Ishikawa (cell line): ENCODE measurements at regions not wholly inside any gene's neighbourhood (a gene's known extent, or its start where the extent isn't known, plus 50 kb on each side); places are given as distances from the start of the nearest gene placed in this dataset.

Experiments
- CEBPB ChIP-seq: IDR thresholded peaks from 2 replicates; pipeline ENCODE4 v1.6.1; 2012
- CREB1 ChIP-seq: IDR thresholded peaks from 2 replicates; pipeline ENCODE4 v1.6.1; 2012; ENCODE audit warnings: low read depth
- EGR1 ChIP-seq: IDR thresholded peaks from 2 replicates; pipeline ENCODE4 v1.6.1; 2012
- EP300 ChIP-seq: IDR thresholded peaks from 2 replicates; pipeline ENCODE4 v1.6.1; 2012; ENCODE audit warnings: borderline replicate concordance
- FOXM1 ChIP-seq: IDR thresholded peaks from 2 replicates; pipeline ENCODE4 v1.6.1; 2012; ENCODE audit warnings: low read depth, borderline replicate concordance
- MAX ChIP-seq: IDR thresholded peaks from 2 replicates; pipeline ENCODE4 v1.6.1; 2012
- NFIC ChIP-seq: IDR thresholded peaks from 2 replicates; pipeline ENCODE4 v1.6.1; 2012
- RAD21 ChIP-seq: IDR thresholded peaks from 2 replicates; pipeline ENCODE4 v1.6.1; 2012; ENCODE audit warnings: low read depth
- TAF1 ChIP-seq: IDR thresholded peaks from 2 replicates; pipeline ENCODE4 v1.6.1; 2012; ENCODE audit warnings: low read depth, mild to moderate bottlenecking
- TCF12 ChIP-seq: IDR thresholded peaks from 2 replicates; pipeline ENCODE4 v1.6.1; 2012; ENCODE audit warnings: low read depth
- TEAD4 ChIP-seq: IDR thresholded peaks from 2 replicates; pipeline ENCODE4 v1.6.1; 2012
- YY1 ChIP-seq: IDR thresholded peaks from 2 replicates; pipeline ENCODE4 v1.6.1; 2012; ENCODE audit warnings: low read depth
- ZBTB7A ChIP-seq: IDR thresholded peaks from 2 replicates; pipeline ENCODE4 v1.6.1; 2012; ENCODE audit warnings: low read depth
- TF ChIP-seq, protein P1 (sequence below): IDR thresholded peaks from 2 replicates; pipeline ENCODE4 v1.6.1; 2012
- TF ChIP-seq, protein P2 (sequence below): IDR thresholded peaks from 2 replicates; pipeline ENCODE4 v1.6.1; 2012; ENCODE audit warnings: low read depth, mild to moderate bottlenecking

GRCh38 chr21:38088916-38089762, 167.7 kb upstream of the KCNJ15 start:
- TF ChIP-seq CREB1 (no peak), TAF1 (no peak), RAD21 (no peak), EP300 (no peak), TCF12 (no peak), MAX (no peak), FOXM1 (no peak), TEAD4 (no peak), YY1 (no peak), NFIC (no peak), ZBTB7A (no peak), EGR1 (no peak), CEBPB (no peak)
- TF ChIP-seq, protein P1, sequence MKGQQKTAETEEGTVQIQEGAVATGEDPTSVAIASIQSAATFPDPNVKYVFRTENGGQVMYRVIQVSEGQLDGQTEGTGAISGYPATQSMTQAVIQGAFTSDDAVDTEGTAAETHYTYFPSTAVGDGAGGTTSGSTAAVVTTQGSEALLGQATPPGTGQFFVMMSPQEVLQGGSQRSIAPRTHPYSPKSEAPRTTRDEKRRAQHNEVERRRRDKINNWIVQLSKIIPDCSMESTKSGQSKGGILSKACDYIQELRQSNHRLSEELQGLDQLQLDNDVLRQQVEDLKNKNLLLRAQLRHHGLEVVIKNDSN, result no peak
- TF ChIP-seq, protein P2, sequence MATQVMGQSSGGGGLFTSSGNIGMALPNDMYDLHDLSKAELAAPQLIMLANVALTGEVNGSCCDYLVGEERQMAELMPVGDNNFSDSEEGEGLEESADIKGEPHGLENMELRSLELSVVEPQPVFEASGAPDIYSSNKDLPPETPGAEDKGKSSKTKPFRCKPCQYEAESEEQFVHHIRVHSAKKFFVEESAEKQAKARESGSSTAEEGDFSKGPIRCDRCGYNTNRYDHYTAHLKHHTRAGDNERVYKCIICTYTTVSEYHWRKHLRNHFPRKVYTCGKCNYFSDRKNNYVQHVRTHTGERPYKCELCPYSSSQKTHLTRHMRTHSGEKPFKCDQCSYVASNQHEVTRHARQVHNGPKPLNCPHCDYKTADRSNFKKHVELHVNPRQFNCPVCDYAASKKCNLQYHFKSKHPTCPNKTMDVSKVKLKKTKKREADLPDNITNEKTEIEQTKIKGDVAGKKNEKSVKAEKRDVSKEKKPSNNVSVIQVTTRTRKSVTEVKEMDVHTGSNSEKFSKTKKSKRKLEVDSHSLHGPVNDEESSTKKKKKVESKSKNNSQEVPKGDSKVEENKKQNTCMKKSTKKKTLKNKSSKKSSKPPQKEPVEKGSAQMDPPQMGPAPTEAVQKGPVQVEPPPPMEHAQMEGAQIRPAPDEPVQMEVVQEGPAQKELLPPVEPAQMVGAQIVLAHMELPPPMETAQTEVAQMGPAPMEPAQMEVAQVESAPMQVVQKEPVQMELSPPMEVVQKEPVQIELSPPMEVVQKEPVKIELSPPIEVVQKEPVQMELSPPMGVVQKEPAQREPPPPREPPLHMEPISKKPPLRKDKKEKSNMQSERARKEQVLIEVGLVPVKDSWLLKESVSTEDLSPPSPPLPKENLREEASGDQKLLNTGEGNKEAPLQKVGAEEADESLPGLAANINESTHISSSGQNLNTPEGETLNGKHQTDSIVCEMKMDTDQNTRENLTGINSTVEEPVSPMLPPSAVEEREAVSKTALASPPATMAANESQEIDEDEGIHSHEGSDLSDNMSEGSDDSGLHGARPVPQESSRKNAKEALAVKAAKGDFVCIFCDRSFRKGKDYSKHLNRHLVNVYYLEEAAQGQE, result no peak

DNA sequence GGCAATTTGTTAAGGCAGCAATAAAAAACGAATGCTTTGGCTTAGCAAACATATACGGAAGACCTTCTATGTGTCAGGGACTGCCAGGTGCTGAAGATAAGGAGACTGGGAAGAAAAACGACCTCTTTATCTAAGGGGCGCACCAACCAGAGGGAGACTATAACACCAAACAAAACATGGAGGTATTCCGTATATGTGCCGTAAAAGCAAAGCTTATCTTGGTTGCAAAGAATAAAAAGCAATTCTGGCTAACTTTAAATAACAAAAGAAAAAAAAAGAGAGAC, 167.1 kb upstream of the KCNJ15 start:
- TF ChIP-seq, protein P1, result no peak
- TF ChIP-seq TCF12 (no peak), NFIC (no peak), EP300 (no peak), EGR1 (no peak), FOXM1 (no peak), YY1 (no peak), ZBTB7A (no peak), RAD21 (no peak), MAX (no peak), CREB1 (no peak), TEAD4 (no peak), TAF1 (no peak), CEBPB (no peak)
- TF ChIP-seq, protein P2, result no peak

DNA sequence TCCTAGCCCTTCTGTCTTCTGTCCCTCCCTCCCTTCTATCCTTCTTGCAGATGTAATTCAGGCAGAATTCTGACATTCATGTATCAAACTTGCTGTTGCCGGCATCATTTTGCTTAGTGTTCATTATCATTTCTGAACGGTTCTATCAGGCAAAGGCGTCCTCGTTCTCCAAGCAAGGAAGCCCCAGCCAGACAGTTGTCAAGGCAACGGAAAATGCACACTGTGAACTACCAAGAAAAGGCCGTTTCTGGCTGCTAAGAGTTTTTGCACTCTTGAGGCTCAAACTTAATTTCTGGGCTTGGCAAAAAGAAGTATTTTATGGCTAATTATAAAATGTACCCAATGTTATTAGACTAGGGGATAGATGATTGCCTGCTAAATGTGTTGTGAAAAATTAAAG, 164.7 kb upstream of the KCNJ15 start:
- no peak for TF ChIP-seq CEBPB
- TF ChIP-seq TCF12, result no peak
- no peak for TF ChIP-seq TEAD4
- no peak for TF ChIP-seq ZBTB7A
- TF ChIP-seq NFIC, result no peak
- no peak for TF ChIP-seq EP300
- TF ChIP-seq FOXM1, result no peak
- TF ChIP-seq, protein P2, result no peak
- no peak for TF ChIP-seq MAX
- TF ChIP-seq RAD21, result no peak
- TF ChIP-seq TAF1, result no peak
- no peak for TF ChIP-seq YY1
- TF ChIP-seq, protein P1, result no peak
- no peak for TF ChIP-seq EGR1
- TF ChIP-seq CREB1, result no peak
